Suprapubic skin (tissue), 4 donors: ENCODE measurements at regions not wholly inside any gene's neighbourhood (a gene's known extent, or its start where the extent isn't known, plus 50 kb on each side); places are given as distances from the start of the nearest gene placed in this dataset.

ENCODE experiments used
- CTCF ChIP-seq, 2 donors: fragments of 200-600 bp in 1 of 2; fragments of 450-650 bp in 1 of 2; sonication (generic) in 1 of 2; IDR thresholded peaks; one replicate each; pipeline ENCODE4 v1.5.1; 2016 to 2019; ENCODE audit warnings: antibody characterized with exemption in 2 of 2, mild to moderate bottlenecking in 1 of 2, moderate library complexity in 1 of 2
- EP300 ChIP-seq: sonication (generic); formaldehyde crosslinking; IDR thresholded peaks from one replicate; pipeline ENCODE4 v1.6.1; 2017; ENCODE audit warnings: antibody characterized with exemption
- POLR2A ChIP-seq, 2 donors: fragments of 450-650 bp; IDR thresholded peaks; one replicate each; pipeline ENCODE4 v1.6.1; 2017; ENCODE audit warnings: antibody characterized with exemption in 2 of 2, mild to moderate bottlenecking in 2 of 2, moderate library complexity in 2 of 2
- POLR2AphosphoS5 ChIP-seq, 3 donors: sonication (generic); formaldehyde crosslinking; IDR thresholded peaks; one replicate each; pipeline ENCODE4 v1.6.1; 2017; ENCODE audit warnings: antibody characterized with exemption in 3 of 3

- TF ChIP-seq CTCF (IDR thresholded peaks at IDR 0.05) (no peak), POLR2A (IDR thresholded peaks at IDR 0.05) (no peak), EP300 (no peak), POLR2AphosphoS5 (IDR thresholded peaks at IDR 0.05) (no peak)
Observed at GRCh38 chr5:45060724-45061123, 252.0 kb downstream of the MRPS30 start.
